ENCODE measurements at regions not wholly inside any gene's neighbourhood (a gene's known extent, or its start where the extent isn't known, plus 50 kb on each side); places are given as distances from the start of the nearest gene placed in this dataset.
A peak's percentile ranks its signal among the peaks of the same experiment; 100 is the strongest.

- TF ChIP-seq EZH2phosphoT487 (IDR thresholded peaks at IDR 0.05; ENCODE audit: low read depth) (no peak), CTCF (IDR thresholded peaks at IDR 0.05; ENCODE audit: low read depth, low read length) (peak; percentile 21; the same call in 1 of the 2 replicates)
Observed at GRCh38 chr16:5415123-5415522, 317.5 kb upstream of the EEF2KMT start.
